GM06990 (cell line): ENCODE measurements at regions not wholly inside any gene's neighbourhood (a gene's known extent, or its start where the extent isn't known, plus 50 kb on each side); places are given as distances from the start of the nearest gene placed in this dataset.

Experiments
- DNase-seq: peaks from one replicate; pipeline ENCODE4 v3.0.0-alpha.2; 2011; ENCODE audit not compliant: insufficient read length; ENCODE audit errors: extremely low read depth
- H3K27me3 ChIP-seq: replicated peaks from 2 replicates; pipeline ENCODE4 v1.6.0; 2011; ENCODE audit warnings: low read length; ENCODE audit not compliant: control insufficient read depth, insufficient read depth
- H3K36me3 ChIP-seq: 2 replicates; pipeline ENCODE4 v1.5.1; 2011; ENCODE audit warnings: low read length; ENCODE audit not compliant: control insufficient read depth, insufficient read depth
- H3K4me3 ChIP-seq: replicated peaks from 2 replicates; pipeline ENCODE4 v1.5.1; 2011; ENCODE audit warnings: low read depth, mild to moderate bottlenecking, control low read depth, low read length
- TF ChIP-seq, protein P1 (sequence below): IDR thresholded peaks from 2 replicates; pipeline ENCODE4 v1.5.1; 2011; ENCODE audit warnings: low read length, control low read depth, mild to moderate bottlenecking, inconsistent platforms; ENCODE audit not compliant: insufficient read depth, poor library complexity, severe bottlenecking

DNA sequence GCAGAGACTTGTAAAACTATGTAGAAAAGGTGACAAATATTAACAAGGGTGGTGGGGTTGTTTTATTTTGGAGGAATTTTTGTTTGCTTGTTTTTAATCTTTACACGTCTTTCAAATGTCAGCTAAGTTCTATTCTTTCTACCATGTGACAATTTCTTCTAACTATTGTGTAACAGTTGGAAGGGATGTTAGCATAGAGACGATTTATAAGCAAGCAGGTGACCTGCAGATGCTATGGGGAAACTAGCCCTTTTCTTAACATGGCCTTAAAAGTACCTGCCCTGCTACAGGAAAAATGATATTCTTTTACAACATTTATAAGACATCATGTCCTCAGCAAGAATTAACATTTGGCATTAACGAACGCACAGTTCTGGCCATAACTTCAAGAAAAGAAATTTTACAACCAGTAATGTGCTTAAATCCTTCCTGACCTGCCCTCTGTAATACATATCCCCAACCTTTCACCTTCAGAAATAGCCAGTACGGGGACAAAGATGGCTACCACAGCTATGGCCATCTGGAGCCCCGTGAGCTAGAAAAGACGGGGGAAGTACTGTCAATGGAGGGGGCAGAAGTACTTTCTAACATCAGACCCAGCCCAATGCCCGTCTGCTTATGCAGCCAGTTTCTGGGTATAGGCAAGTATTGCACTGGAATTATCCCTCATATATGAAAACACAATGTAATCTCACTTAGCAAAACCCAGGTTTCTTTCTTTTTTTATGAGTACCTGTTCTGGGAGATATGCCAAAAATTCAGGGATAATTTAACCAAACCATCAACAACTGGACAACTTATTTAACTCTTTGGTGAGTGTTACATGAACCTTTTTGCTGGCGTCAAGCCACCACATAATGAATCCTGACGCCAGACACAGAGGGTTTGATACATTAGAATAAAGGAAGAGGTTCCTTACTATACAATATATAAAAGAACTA, 67.7 kb upstream of the NR2F2 start:
- H3K4me3 ChIP-seq: no peak overlapping the region
- no peak for DNase-seq
- TF ChIP-seq, protein P1, sequence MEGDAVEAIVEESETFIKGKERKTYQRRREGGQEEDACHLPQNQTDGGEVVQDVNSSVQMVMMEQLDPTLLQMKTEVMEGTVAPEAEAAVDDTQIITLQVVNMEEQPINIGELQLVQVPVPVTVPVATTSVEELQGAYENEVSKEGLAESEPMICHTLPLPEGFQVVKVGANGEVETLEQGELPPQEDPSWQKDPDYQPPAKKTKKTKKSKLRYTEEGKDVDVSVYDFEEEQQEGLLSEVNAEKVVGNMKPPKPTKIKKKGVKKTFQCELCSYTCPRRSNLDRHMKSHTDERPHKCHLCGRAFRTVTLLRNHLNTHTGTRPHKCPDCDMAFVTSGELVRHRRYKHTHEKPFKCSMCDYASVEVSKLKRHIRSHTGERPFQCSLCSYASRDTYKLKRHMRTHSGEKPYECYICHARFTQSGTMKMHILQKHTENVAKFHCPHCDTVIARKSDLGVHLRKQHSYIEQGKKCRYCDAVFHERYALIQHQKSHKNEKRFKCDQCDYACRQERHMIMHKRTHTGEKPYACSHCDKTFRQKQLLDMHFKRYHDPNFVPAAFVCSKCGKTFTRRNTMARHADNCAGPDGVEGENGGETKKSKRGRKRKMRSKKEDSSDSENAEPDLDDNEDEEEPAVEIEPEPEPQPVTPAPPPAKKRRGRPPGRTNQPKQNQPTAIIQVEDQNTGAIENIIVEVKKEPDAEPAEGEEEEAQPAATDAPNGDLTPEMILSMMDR: no peak

DNA sequence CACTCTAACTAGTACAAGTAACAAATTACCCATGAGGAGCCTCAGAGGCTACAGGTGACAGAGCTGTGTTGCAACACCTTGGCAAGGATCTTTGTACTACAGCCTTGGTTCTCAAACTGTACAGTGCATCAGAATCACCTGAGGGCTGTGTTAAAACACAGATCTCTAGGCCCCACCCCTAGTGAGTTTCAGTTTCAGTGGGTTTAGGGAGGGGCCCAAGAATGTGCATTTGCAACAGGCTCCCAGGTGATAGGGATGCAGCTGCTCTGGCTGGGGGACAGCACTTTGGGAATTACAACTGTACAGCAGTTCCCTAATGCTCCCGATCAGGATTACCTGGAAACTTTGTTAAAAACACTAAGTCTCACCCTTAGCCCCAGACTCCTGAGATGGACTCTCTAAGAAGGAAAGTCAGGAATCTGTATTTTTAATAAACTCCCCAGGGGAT, 66.1 kb upstream of the NR2F2 start:
- Histone ChIP-seq H3K4me3 (no peak overlapping the region), H3K27me3 (no peaks in the 10 kb centered on the region), H3K36me3 (no peaks in the 10 kb centered on the region)
- no peak for DNase-seq
- TF ChIP-seq, protein P1: no peak

More for the DNA sequence above, 67.7 kb upstream of the NR2F2 start:
- Histone ChIP-seq H3K27me3 (no peaks in the 10 kb centered on the region), H3K36me3 (no peaks in the 10 kb centered on the region)

- H3K4me3 ChIP-seq: no peak overlapping the region
- no peaks in the 10 kb centered on the region for H3K27me3 ChIP-seq
- DNase-seq: no peak
- TF ChIP-seq, protein P1: no peak
- no peaks in the 10 kb centered on the region for H3K36me3 ChIP-seq
Measured at GRCh38 chr15:96264801-96265515, 65.5 kb upstream of the NR2F2 start.

GRCh38 chr15:96266456-96266855, 64.0 kb upstream of the NR2F2 start:
- no peak overlapping the region for H3K4me3 ChIP-seq
- no peaks in the 10 kb centered on the region for H3K27me3 ChIP-seq
- no peak for DNase-seq
- TF ChIP-seq, protein P1: no peak
- H3K36me3 ChIP-seq: no peaks in the 10 kb centered on the region

- no peak for DNase-seq
- TF ChIP-seq, protein P1: no peak
- no peaks in the 10 kb centered on the region for H3K36me3 ChIP-seq
- H3K4me3 ChIP-seq: no peak overlapping the region
- no peaks in the 10 kb centered on the region for H3K27me3 ChIP-seq
Measured at GRCh38 chr15:96267463-96267862, 63.0 kb upstream of the NR2F2 start.
